ENCODE measurements at regions not wholly inside any gene's neighbourhood (a gene's known extent, or its start where the extent isn't known, plus 50 kb on each side); places are given as distances from the start of the nearest gene placed in this dataset.

DNA sequence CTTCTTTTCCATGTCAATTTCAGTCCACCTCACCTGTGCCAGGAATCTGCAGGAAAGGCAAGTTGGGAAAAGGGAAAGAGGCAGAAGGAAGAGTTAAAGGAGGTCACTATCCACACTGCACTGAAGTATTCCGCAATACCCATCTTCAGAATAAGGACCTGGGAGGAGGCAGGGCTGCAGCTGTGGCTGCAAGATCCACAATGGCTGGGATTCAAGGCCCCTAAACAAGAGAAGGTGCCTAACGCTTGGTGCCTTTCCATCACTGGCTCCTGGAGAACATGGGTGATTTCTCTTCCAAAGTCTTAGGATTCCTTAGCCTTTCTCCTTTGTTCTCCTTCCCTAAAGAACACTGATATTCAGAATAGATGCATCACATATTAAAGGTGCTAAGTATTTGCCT, 204.0 kb downstream of the GRIN2B start:
- TF ChIP-seq TAF1 (IDR thresholded peaks at IDR 0.05; ENCODE audit: borderline replicate concordance, insufficient read depth, low read length) (no peak), POLR2AphosphoS5 (IDR thresholded peaks at IDR 0.05; ENCODE audit: low read depth, low read length) (no peak), SIN3A (IDR thresholded peaks at IDR 0.05; ENCODE audit: borderline replicate concordance, insufficient read depth, low read length) (no peak)
- TF ChIP-seq, protein P1, sequence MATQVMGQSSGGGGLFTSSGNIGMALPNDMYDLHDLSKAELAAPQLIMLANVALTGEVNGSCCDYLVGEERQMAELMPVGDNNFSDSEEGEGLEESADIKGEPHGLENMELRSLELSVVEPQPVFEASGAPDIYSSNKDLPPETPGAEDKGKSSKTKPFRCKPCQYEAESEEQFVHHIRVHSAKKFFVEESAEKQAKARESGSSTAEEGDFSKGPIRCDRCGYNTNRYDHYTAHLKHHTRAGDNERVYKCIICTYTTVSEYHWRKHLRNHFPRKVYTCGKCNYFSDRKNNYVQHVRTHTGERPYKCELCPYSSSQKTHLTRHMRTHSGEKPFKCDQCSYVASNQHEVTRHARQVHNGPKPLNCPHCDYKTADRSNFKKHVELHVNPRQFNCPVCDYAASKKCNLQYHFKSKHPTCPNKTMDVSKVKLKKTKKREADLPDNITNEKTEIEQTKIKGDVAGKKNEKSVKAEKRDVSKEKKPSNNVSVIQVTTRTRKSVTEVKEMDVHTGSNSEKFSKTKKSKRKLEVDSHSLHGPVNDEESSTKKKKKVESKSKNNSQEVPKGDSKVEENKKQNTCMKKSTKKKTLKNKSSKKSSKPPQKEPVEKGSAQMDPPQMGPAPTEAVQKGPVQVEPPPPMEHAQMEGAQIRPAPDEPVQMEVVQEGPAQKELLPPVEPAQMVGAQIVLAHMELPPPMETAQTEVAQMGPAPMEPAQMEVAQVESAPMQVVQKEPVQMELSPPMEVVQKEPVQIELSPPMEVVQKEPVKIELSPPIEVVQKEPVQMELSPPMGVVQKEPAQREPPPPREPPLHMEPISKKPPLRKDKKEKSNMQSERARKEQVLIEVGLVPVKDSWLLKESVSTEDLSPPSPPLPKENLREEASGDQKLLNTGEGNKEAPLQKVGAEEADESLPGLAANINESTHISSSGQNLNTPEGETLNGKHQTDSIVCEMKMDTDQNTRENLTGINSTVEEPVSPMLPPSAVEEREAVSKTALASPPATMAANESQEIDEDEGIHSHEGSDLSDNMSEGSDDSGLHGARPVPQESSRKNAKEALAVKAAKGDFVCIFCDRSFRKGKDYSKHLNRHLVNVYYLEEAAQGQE (IDR thresholded peaks at IDR 0.05; ENCODE audit: insufficient read depth in 1 of 2, low read depth in 2 of 2, low read length in 2 of 2), result no peak

Measured in PFSK-1 (cell line).